Activated CD8-positive, alpha-beta memory T cell treated with anti-CD3 and anti-CD28 coated beads, Interleukin-2, amount 10 ng/mL, durations not matched to agents 7 days and 5 days (primary cell): ENCODE measurements at regions not wholly inside any gene's neighbourhood (a gene's known extent, or its start where the extent isn't known, plus 50 kb on each side); places are given as distances from the start of the nearest gene placed in this dataset.
"Not testable (repeated sequence)": the region's sequence is repeated elsewhere in the genome, so short reads cannot be mapped to it uniquely, and the experiment has no call there.

Source experiments
- ATAC-seq: fragments of 150-1000 bp; cut with Tn5 transposase; one replicate; pipeline ENCODE4 v1.10.0; 2021; ENCODE audit warnings: moderate library complexity
- CTCF ChIA-PET: fragments of 350-600 bp; sonication (Branson Sonifier 250); formaldehyde crosslinking; loops from one replicate; lab custom pipeline; 2021; ENCODE audit warnings: antibody characterized with exemption; lab: Charles Lee
- DNase-seq: peaks from one replicate; pipeline ENCODE4 v3.0.0-alpha.2; 2020
- H3K27ac Mint-ChIP-seq: one replicate; pipeline ENCODE4 v1.8.0; 2021; ENCODE audit warnings: mild to moderate bottlenecking, mixed read lengths
- H3K27me3 Mint-ChIP-seq: one replicate; pipeline ENCODE4 v1.8.0; 2021; ENCODE audit warnings: mixed read lengths
- H3K36me3 Mint-ChIP-seq: one replicate; pipeline ENCODE4 v1.8.0; 2021; ENCODE audit warnings: mild to moderate bottlenecking, mixed read lengths
- H3K4me1 Mint-ChIP-seq: one replicate; pipeline ENCODE4 v1.8.0; 2021; ENCODE audit warnings: mixed read lengths
- H3K4me3 Mint-ChIP-seq: one replicate; pipeline ENCODE4 v1.8.0; 2021; ENCODE audit warnings: mild to moderate bottlenecking, moderate library complexity, mixed read lengths
- H3K9me3 Mint-ChIP-seq: one replicate; pipeline ENCODE4 v1.8.0; 2022; ENCODE audit warnings: low read depth, mixed read lengths

GRCh38 chr2:200099256-200099655 is 143.9 kb downstream of the MAIP1 start:
- CTCF ChIA-PET = no interaction called here
- no peak for ATAC-seq
- H3K36me3 Mint-ChIP-seq = no peaks in the 10 kb centered on the region
- H3K4me3 Mint-ChIP-seq = no peak overlapping the region
- no peaks in the 10 kb centered on the region for H3K4me1 Mint-ChIP-seq
- H3K27ac Mint-ChIP-seq = no peak overlapping the region
- H3K9me3 Mint-ChIP-seq = no peaks in the 10 kb centered on the region
- DNase-seq = no peak
- H3K27me3 Mint-ChIP-seq = peaks cover 30% of the 10 kb centered on the region

GRCh38 chr2:200100027-200100426 is 144.6 kb downstream of the MAIP1 start:
- Mint-ChIP-seq H3K9me3 (no peaks in the 10 kb centered on the region), H3K4me3 (no peak overlapping the region), H3K27me3 (peaks cover 29% of the 10 kb centered on the region), H3K36me3 (no peaks in the 10 kb centered on the region), H3K4me1 (no peaks in the 10 kb centered on the region), H3K27ac (no peak overlapping the region)
- CTCF ChIA-PET = no interaction called here
- ATAC-seq (no peak), DNase-seq (no peak)

- no peak overlapping the region for H3K27ac Mint-ChIP-seq
- ATAC-seq = no peak
- DNase-seq = no peak
- CTCF ChIA-PET = interaction anchor here (1.3 kb wide), 1 partner anchor 122 kb away, joined by 4 read pairs; no protein-coding TSS in a partner anchor
- H3K4me3 Mint-ChIP-seq = no peak overlapping the region
- no peaks in the 10 kb centered on the region for H3K36me3 Mint-ChIP-seq
- no peaks in the 10 kb centered on the region for H3K9me3 Mint-ChIP-seq
- H3K4me1 Mint-ChIP-seq = no peaks in the 10 kb centered on the region
- peaks cover 31% of the 10 kb centered on the region for H3K27me3 Mint-ChIP-seq
Observed at GRCh38 chr2:200101922-200102321, 146.5 kb downstream of the MAIP1 start.

GRCh38 chr2:200102971-200103370 is 147.6 kb downstream of the MAIP1 start:
- DNase-seq (no peak), ATAC-seq (no peak)
- Mint-ChIP-seq H3K9me3 (no peaks in the 10 kb centered on the region), H3K4me3 (no peak overlapping the region), H3K36me3 (no peaks in the 10 kb centered on the region), H3K27ac (no peak overlapping the region), H3K27me3 (peaks cover 28% of the 10 kb centered on the region), H3K4me1 (no peaks in the 10 kb centered on the region)
- CTCF ChIA-PET = interaction anchor here (0.7 kb wide), 1 partner anchor 522 kb away, joined by 3 read pairs; no protein-coding TSS in a partner anchor

- DNase-seq = no peak
- Mint-ChIP-seq H3K4me1 (no peaks in the 10 kb centered on the region), H3K36me3 (no peaks in the 10 kb centered on the region), H3K4me3 (no peak overlapping the region), H3K27me3 (peaks cover 25% of the 10 kb centered on the region), H3K9me3 (no peaks in the 10 kb centered on the region), H3K27ac (no peak overlapping the region)
- ATAC-seq = no peak
- CTCF ChIA-PET = interaction anchor here (0.7 kb wide), 1 partner anchor 523 kb away, joined by 3 read pairs; no protein-coding TSS in a partner anchor
Observed at GRCh38 chr2:200104015-200104414, 148.6 kb downstream of the MAIP1 start.

- Mint-ChIP-seq H3K36me3 (no peaks in the 10 kb centered on the region), H3K4me1 (no peaks in the 10 kb centered on the region), H3K27ac (no peak overlapping the region), H3K27me3 (peaks cover 16% of the 10 kb centered on the region), H3K9me3 (no peaks in the 10 kb centered on the region), H3K4me3 (no peak overlapping the region)
- DNase-seq (no peak), ATAC-seq (no peak)
- CTCF ChIA-PET = no interaction called here
Observed at GRCh38 chr2:200107514-200108217, 152.3 kb downstream of the MAIP1 start.

- no peak for ATAC-seq
- no peak overlapping the region for H3K27ac Mint-ChIP-seq
Observed at GRCh38 chr2:200109421-200109820, 154.0 kb downstream of the MAIP1 start.

GRCh38 chr2:200110381-200110780 is 155.0 kb downstream of the MAIP1 start:
- no peak overlapping the region for H3K4me3 Mint-ChIP-seq
- H3K4me1 Mint-ChIP-seq = no peaks in the 10 kb centered on the region
- DNase-seq = no peak

More at GRCh38 chr2:200109421-200109820, 154.0 kb downstream of the MAIP1 start:
- H3K4me1 Mint-ChIP-seq = no peaks in the 10 kb centered on the region
- H3K9me3 Mint-ChIP-seq = no peaks in the 10 kb centered on the region
- H3K27me3 Mint-ChIP-seq = peaks cover 14% of the 10 kb centered on the region
- no peaks in the 10 kb centered on the region for H3K36me3 Mint-ChIP-seq
- CTCF ChIA-PET = no interaction called here
- H3K4me3 Mint-ChIP-seq = no peak overlapping the region
- DNase-seq = no peak

GRCh38 chr2:200113016-200113799 is 157.8 kb downstream of the MAIP1 start:
- peaks cover 13% of the 10 kb centered on the region for H3K27me3 Mint-ChIP-seq
- DNase-seq, H3K27ac Mint-ChIP-seq, H3K36me3 Mint-ChIP-seq, H3K9me3 Mint-ChIP-seq, H3K4me1 Mint-ChIP-seq, CTCF ChIA-PET, H3K4me3 Mint-ChIP-seq, ATAC-seq: not testable (repeated sequence)

More at GRCh38 chr2:200110381-200110780, 155.0 kb downstream of the MAIP1 start:
- no peak for ATAC-seq
- CTCF ChIA-PET = no interaction called here
- Mint-ChIP-seq H3K27ac (no peak overlapping the region), H3K36me3 (no peaks in the 10 kb centered on the region), H3K9me3 (no peaks in the 10 kb centered on the region), H3K27me3 (peaks cover 12% of the 10 kb centered on the region)

GRCh38 chr2:200119236-200119635 is 163.9 kb downstream of the MAIP1 start:
- H3K4me1 Mint-ChIP-seq = no peaks in the 10 kb centered on the region
- DNase-seq = no peak
- no peak overlapping the region for H3K27ac Mint-ChIP-seq
- CTCF ChIA-PET = no interaction called here
- no peak overlapping the region for H3K4me3 Mint-ChIP-seq
- ATAC-seq = no peak
- H3K36me3 Mint-ChIP-seq = no peaks in the 10 kb centered on the region
- peaks cover 29% of the 10 kb centered on the region for H3K27me3 Mint-ChIP-seq
- no peaks in the 10 kb centered on the region for H3K9me3 Mint-ChIP-seq

- Mint-ChIP-seq H3K36me3 (no peaks in the 10 kb centered on the region), H3K27me3 (peaks cover 22% of the 10 kb centered on the region), H3K4me1 (no peaks in the 10 kb centered on the region), H3K4me3 (no peak overlapping the region), H3K27ac (no peak overlapping the region), H3K9me3 (no peaks in the 10 kb centered on the region)
- no peak for ATAC-seq
- DNase-seq = no peak
- CTCF ChIA-PET = no interaction called here
Observed at GRCh38 chr2:200121931-200122330, 166.5 kb downstream of the MAIP1 start.

GRCh38 chr2:200122683-200123082 is 167.3 kb downstream of the MAIP1 start:
- H3K9me3 Mint-ChIP-seq = no peaks in the 10 kb centered on the region

GRCh38 chr2:200124665-200125368 is 169.4 kb downstream of the MAIP1 start:
- H3K4me1 Mint-ChIP-seq, H3K4me3 Mint-ChIP-seq, CTCF ChIA-PET: not testable (repeated sequence)

More at GRCh38 chr2:200122683-200123082, 167.3 kb downstream of the MAIP1 start:
- no peak overlapping the region for H3K4me3 Mint-ChIP-seq
- DNase-seq (no peak), ATAC-seq (no peak)
- H3K27me3 Mint-ChIP-seq = peaks cover 22% of the 10 kb centered on the region
- no peaks in the 10 kb centered on the region for H3K4me1 Mint-ChIP-seq
- H3K27ac Mint-ChIP-seq = no peak overlapping the region
- CTCF ChIA-PET = no interaction called here
- H3K36me3 Mint-ChIP-seq = no peaks in the 10 kb centered on the region

More at GRCh38 chr2:200124665-200125368, 169.4 kb downstream of the MAIP1 start:
- not testable (repeated sequence) for H3K9me3 Mint-ChIP-seq, H3K27ac Mint-ChIP-seq, ATAC-seq, DNase-seq, H3K36me3 Mint-ChIP-seq
- peaks cover 17% of the 10 kb centered on the region for H3K27me3 Mint-ChIP-seq
